ENCODE measurements at regions not wholly inside any gene's neighbourhood (a gene's known extent, or its start where the extent isn't known, plus 50 kb on each side); places are given as distances from the start of the nearest gene placed in this dataset.

DNA sequence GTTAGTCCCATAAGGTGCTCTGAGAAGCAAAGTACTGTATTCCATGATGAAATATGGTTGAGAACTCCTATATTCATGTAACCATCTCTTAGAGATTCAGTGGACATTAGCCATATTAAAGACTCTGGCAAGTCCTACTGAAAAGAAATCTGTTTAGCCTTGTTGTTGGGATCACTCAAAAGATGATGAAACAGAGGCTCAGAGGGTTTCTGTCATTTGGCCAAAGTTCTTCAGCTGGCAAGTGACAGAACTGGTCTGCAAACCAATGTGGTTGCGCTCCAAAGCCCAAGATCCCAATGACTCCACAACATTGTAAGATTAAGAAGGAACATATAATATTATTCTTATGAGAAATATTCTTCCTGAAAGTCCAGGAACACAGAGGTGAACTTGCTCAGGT is 462.9 kb downstream of the ACTL7B start:
- TF ChIP-seq, protein P1, sequence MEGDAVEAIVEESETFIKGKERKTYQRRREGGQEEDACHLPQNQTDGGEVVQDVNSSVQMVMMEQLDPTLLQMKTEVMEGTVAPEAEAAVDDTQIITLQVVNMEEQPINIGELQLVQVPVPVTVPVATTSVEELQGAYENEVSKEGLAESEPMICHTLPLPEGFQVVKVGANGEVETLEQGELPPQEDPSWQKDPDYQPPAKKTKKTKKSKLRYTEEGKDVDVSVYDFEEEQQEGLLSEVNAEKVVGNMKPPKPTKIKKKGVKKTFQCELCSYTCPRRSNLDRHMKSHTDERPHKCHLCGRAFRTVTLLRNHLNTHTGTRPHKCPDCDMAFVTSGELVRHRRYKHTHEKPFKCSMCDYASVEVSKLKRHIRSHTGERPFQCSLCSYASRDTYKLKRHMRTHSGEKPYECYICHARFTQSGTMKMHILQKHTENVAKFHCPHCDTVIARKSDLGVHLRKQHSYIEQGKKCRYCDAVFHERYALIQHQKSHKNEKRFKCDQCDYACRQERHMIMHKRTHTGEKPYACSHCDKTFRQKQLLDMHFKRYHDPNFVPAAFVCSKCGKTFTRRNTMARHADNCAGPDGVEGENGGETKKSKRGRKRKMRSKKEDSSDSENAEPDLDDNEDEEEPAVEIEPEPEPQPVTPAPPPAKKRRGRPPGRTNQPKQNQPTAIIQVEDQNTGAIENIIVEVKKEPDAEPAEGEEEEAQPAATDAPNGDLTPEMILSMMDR (IDR thresholded peaks at IDR 0.05), result no peak
- no peak for TF ChIP-seq POLR2AphosphoS5 (IDR thresholded peaks at IDR 0.05)

Measured in transverse colon (tissue), 4 donors.